CD4-positive, alpha-beta T cell treated with Interleukin-12 subunit alpha and Interleukin-12 subunit beta, for 1 hour (primary cell): ENCODE measurements at regions not wholly inside any gene's neighbourhood (a gene's known extent, or its start where the extent isn't known, plus 50 kb on each side); places are given as distances from the start of the nearest gene placed in this dataset.

Experiments
- DNase-seq: peaks from one replicate; pipeline ENCODE4 v3.0.0-alpha.2; 2020

GRCh38 chr2:217652761-217653639, 349.8 kb downstream of the TNS1 start:
- no peak for DNase-seq

GRCh38 chr2:217650716-217651360, 352.0 kb downstream of the TNS1 start:
- DNase-seq, result peak; percentile 26

- DNase-seq, result no peak
These were observed 352.6 kb downstream of the TNS1 start for GRCh38 chr2:217650229-217650628.

- DNase-seq, result no peak
These were observed 354.9 kb downstream of the TNS1 start for GRCh38 chr2:217647925-217648324.

- no peak for DNase-seq
These were observed 355.6 kb downstream of the TNS1 start for GRCh38 chr2:217647226-217647625.

GRCh38 chr2:217645896-217646295, 356.9 kb downstream of the TNS1 start:
- DNase-seq, result no peak

- DNase-seq, result no peak
These were observed 358.9 kb downstream of the TNS1 start for GRCh38 chr2:217643789-217644301.

- DNase-seq, result no peak
These were observed 359.9 kb downstream of the TNS1 start for GRCh38 chr2:217642944-217643343.

- DNase-seq, result no peak
These were observed 360.8 kb downstream of the TNS1 start for GRCh38 chr2:217641960-217642359.

GRCh38 chr2:217639481-217639880, 363.3 kb downstream of the TNS1 start:
- DNase-seq, result no peak

GRCh38 chr2:217638533-217638932, 364.3 kb downstream of the TNS1 start:
- no peak for DNase-seq

GRCh38 chr2:217638031-217638430, 364.8 kb downstream of the TNS1 start:
- no peak for DNase-seq

GRCh38 chr2:217636991-217637561, 365.7 kb downstream of the TNS1 start:
- no peak for DNase-seq

GRCh38 chr2:217636578-217636977, 366.2 kb downstream of the TNS1 start:
- no peak for DNase-seq

GRCh38 chr2:217634871-217635270, 367.9 kb downstream of the TNS1 start:
- DNase-seq, result no peak

GRCh38 chr2:217632043-217632442, 370.8 kb downstream of the TNS1 start:
- DNase-seq, result no peak

GRCh38 chr2:217631115-217631514, 371.7 kb downstream of the TNS1 start:
- no peak for DNase-seq

GRCh38 chr2:217629347-217629746, 373.4 kb downstream of the TNS1 start:
- no peak for DNase-seq

GRCh38 chr2:217628061-217628460, 374.7 kb downstream of the TNS1 start:
- DNase-seq, result no peak

- no peak for DNase-seq
These were observed 375.9 kb downstream of the TNS1 start for GRCh38 chr2:217626926-217627325.

- no peak for DNase-seq
These were observed 377.1 kb downstream of the TNS1 start for GRCh38 chr2:217625557-217626169.

- no peak for DNase-seq
These were observed 379.4 kb downstream of the TNS1 start for GRCh38 chr2:217623281-217623912.
